HG03342 (cell line): ENCODE measurements at regions not wholly inside any gene's neighbourhood (a gene's known extent, or its start where the extent isn't known, plus 50 kb on each side); places are given as distances from the start of the nearest gene placed in this dataset.

Source experiments
- ATAC-seq: cut with Tn5 transposase; IDR thresholded peaks from one replicate; pipeline ENCODE4 v1.9.1; 2021; ENCODE audit warnings: mild to moderate bottlenecking, moderate library complexity; ENCODE audit not compliant: unreplicated experiment

DNA sequence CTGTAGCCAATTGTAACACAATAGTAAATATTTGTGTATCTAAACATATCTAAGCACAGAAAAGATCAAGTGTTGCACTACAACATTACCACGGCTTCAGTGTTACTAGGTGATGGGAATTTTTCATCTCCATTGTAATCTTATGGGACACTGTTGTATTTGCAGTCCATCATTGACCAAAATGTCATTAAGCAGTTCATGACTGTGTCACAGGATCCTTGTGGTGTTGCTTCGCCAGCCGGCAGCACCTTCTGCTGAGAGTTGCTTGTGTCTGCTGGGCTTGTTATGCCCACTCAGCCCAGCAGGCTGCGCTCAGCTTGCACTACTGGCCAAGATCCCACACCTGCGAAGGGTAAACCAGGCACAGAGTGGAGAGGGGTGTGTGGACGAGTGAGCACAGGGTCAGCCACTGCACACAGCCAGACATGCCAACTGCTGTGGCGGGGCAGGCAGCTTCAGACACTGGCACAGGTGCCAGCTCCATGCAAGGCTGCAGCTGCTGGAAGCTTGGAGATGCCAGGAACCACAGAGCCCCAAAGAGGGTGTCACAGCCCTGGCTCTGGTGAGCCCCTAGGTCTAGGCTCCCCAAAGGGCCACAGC is 273.7 kb downstream of the CETN3 start:
- ATAC-seq: no peak

DNA sequence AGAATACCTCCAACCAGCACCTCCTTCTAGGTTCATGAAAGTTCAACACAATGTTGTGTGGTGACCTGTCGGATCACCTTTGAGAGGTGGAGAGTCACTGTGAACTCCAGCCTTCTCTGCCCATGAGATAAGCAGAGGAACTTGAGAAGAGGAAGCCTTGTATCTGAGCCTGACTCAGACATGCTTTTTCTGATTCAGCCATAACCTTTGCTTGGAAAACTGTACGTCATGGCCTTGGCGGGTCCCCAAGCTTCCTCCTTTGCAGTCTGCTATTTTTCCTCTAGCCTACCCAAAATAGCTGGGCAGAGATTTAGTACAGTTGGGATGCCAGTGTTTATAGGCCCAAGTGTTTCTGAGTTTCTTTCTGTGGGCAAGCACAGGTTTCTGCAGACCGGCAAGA is 274.7 kb downstream of the CETN3 start:
- no peak for ATAC-seq

- ATAC-seq: no peak
Observed at GRCh38 chr5:90134381-90134780, 275.2 kb downstream of the CETN3 start.

DNA sequence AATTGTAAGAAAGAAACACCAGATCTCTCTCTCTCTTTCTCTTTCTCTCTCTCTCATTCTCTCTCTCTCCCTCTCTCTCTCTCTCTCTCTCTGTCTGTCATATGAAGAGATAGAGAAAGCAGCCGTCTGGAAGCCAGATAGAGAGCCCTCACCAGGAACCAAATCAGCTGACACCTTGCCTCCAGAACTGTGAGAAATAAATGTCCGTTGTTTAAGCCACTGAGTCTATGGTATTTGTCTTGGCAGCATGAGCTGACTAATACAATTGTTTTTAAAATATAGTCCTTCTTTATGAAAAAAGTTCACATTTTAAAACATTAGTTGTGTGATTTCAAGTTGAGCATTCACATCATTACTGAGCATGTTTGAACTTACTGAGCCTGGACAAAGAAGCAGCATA is 275.6 kb downstream of the CETN3 start:
- ATAC-seq: no peak

GRCh38 chr5:90131383-90132133 is 278.0 kb downstream of the CETN3 start:
- peak; percentile 87 for ATAC-seq

DNA sequence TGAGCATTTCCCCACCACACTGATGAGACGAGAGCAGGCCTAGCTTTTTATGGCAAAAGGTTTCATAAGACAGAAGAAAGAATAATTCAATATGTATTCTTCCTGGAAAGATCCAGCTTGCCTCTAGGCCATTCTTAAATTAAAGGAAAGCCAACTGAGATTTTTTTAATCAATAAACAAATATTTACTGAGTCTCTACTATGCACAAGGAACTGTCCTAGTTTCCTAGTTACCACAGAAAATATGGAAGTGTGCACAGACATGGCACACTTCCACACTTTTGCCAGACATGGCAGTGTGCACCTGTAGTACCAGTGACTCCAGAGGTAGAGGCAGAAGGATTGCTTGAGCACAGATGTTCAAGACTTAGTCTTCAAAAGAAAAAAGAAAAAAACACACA is 281.0 kb downstream of the CETN3 start:
- ATAC-seq: no peak

GRCh38 chr5:90119531-90119971 is 290.0 kb downstream of the CETN3 start:
- no peak for ATAC-seq

- no peak for ATAC-seq
Observed at GRCh38 chr5:90117005-90117404, 292.6 kb downstream of the CETN3 start.

GRCh38 chr5:90113108-90113507 is 296.4 kb downstream of the CETN3 start:
- no peak for ATAC-seq

DNA sequence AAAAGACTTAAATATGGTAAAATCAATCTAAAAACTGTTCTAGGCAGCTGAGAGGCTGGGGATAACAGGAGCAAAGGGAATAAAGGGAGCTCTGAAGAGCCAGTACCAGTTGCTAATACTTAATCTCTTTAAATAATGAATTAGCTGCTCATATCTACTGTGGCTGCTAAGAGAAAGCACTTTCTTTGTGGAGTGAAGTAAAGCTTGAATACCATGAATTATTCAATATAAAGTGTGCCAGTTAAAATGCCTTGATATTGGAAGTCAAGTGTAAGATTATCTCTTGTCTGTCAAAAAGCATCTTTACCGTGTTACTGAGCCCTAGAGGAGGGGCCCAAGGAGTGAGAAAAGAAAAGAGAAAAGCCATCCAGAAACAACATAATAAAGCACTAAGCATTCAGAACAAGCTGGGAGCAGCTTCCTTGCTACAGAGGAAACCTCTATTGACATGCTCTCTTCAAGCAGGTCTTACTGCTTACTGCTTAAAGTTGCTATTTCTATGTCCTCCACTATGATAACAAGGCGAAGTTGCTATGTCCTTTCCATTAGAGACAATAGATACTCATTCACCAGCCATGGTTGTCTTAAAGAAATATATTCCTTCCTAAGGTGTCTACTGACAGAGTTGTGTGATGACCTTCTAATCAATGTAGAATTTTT is 297.4 kb downstream of the CETN3 start:
- ATAC-seq: no peak

- no peak for ATAC-seq
Observed at GRCh38 chr5:90111364-90112032, 298.1 kb downstream of the CETN3 start.

GRCh38 chr5:90109285-90109684 is 300.3 kb downstream of the CETN3 start:
- ATAC-seq: no peak

- no peak for ATAC-seq
Observed at GRCh38 chr5:90099099-90099498, 310.5 kb downstream of the CETN3 start.

DNA sequence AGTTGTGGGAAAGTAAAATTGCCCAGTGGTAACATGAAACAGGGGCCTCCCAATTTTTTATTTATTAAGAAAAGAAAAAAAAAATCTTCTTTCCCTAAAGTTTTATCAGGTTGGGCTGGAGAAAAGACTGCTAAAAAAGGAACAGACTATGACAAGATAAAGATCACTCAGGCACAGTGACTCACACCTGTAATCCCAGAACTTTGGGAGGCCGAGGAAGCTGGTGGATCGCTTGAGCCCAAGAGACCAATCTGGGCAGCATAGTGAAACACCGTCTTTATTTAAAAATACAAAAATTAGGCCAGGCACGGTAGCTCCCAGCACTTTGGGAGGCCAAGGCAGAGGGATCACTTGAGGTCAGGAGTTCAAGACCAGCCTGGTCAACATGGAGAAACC is 312.5 kb downstream of the CETN3 start:
- no peak for ATAC-seq

GRCh38 chr5:90096415-90097081 is 313.0 kb downstream of the CETN3 start:
- no peak for ATAC-seq

- no peak for ATAC-seq
Observed at GRCh38 chr5:90095292-90096060, 314.1 kb downstream of the CETN3 start.

DNA sequence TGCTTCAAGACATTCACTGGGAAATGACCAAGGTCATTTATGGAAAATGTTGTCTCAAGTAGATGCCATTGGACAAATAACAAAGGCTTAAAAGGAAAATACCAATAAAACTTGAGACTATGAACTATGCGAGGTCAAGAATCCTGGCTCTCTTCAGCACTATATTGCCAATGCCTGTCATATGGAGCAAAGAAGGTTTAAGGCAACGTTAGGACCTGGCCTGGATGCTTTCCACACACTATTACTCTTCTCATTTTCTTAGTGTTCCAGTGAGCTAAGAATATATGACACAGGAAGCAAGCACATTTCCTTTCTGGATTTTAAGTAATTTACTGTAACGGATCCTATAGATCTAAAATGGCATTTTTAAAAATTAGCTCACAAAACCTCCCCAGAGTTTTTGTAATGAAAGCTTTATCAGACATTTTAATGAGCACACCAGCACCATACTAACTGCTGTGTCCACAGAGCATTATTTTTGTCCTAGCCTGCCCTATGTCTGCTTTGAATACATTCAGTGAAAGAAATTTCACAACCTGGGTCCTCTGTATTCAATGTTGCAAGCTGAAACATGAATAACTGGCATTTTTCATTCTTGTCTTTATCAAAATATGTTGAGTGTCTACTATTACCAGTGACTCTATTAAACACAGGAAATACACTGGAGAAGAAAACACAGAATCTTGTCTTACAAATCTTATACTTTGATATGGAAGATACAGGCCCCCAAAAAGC is 315.6 kb downstream of the CETN3 start:
- no peak for ATAC-seq

DNA sequence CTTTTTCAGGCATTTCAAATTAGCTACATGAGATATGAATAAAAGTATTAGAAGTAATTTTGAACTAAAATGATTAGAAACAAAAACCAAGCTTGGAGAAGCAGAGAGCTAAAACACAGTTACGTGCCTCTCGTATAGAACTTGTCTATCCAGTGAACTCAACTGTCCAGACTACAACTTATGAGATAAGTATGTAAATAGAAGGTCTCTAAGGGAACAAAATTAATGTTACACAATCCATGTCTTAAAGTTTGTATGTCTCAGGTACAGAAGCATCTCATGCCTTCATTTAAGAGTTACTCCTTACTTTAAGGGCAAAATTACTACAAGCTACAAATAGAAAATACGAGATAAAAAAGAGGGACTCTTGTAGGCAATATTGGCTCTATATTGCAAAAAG is 316.8 kb downstream of the CETN3 start:
- no peak for ATAC-seq

DNA sequence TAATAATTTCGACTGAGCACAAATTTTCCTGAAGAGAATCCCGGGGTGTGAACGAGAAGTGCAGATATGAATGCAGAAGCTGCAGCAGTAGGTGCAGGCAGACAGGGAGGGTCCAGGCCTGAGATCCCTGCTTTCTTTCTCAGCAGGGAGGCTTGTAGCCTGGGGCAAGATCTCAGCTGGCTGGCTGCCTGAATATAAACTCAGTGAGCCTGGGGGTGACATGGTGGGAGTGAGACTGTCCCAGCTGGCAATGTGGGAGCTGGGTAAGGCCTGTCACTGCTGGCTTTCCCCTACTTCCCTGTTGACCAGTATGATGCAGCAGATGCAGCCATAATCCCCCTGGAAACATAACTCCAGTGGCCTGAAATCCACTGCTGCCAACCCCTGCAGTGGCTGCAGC is 325.2 kb downstream of the CETN3 start:
- ATAC-seq: no peak
